GM12878 (cell line): ENCODE measurements at regions not wholly inside any gene's neighbourhood (a gene's known extent, or its start where the extent isn't known, plus 50 kb on each side); places are given as distances from the start of the nearest gene placed in this dataset.
A peak's percentile ranks its signal among the peaks of the same experiment; 100 is the strongest.

Source experiments
- ATAC-seq: fragments of 200-7000 bp; cut with Tn5 transposase; 3 replicates; pipeline ENCODE4 v1.9.1; 2020; ENCODE audit warnings: mild to moderate bottlenecking, moderate library complexity
- BruUV-seq: library from RNA; stranded (reverse); fragments of 400-500 nt; replicated peaks from 2 replicates; lab custom pipeline; 2021; lab: Mats Ljungman, UMichigan
- CTCF ChIA-PET: fragments of 300-600 bp; sonication (Branson Sonifier 250); formaldehyde crosslinking; extraction: SDS; loops from one replicate; lab custom pipeline; 2021; ENCODE audit warnings: inconsistent platforms; lab: Yijun Ruan, JAX
- POLR2A ChIA-PET: fragments of 350-600 bp; formaldehyde crosslinking; extraction: SDS; loops from one replicate; lab custom pipeline; 2021; ENCODE audit warnings: inconsistent platforms; lab: Charles Lee
- RAD21 ChIA-PET: fragments of 300-600 bp; sonication (Branson Sonifier 250); formaldehyde crosslinking; loops from one replicate; lab custom pipeline; 2023; ENCODE audit warnings: antibody characterized with exemption; ENCODE audit not compliant: unreplicated experiment; lab: Charles Lee
- SMC1A ChIA-PET: fragments of 300-600 bp; sonication (Branson Sonifier 250); formaldehyde crosslinking; loops from one replicate; lab custom pipeline; 2023; ENCODE audit not compliant: unreplicated experiment, uncharacterized antibody; lab: Charles Lee
- DNase-seq: peaks from one replicate; pipeline ENCODE4 v3.0.0-alpha.2; 2011; ENCODE audit warnings: low read depth, low spot score
- FAIRE-seq: peaks from 3 replicates; lab custom pipeline; 2011; peaks lifted over from hg19 to GRCh38; lab: Jason Lieb, UNC
- H2AFZ ChIP-seq: 2 replicates; pipeline ENCODE4 v1.6.0; 2011; ENCODE audit warnings: low read depth, low read length, control low read depth; ENCODE audit not compliant: control insufficient read depth
- H3K27ac ChIP-seq: 2 replicates; pipeline ENCODE4 v1.5.1; 2011; ENCODE audit warnings: control low read depth; ENCODE audit not compliant: control insufficient read depth, insufficient read depth
- H3K27me3 ChIP-seq, 2 experiments: replicated peaks in 1 of 2; 2 replicates each; pipeline versions ENCODE4 v1.6.0 to v1.6.1; 2011; ENCODE audit warnings: low read length in 1 of 2; ENCODE audit not compliant: control insufficient read depth in 2 of 2, insufficient read depth in 2 of 2
- H3K36me3 ChIP-seq, 2 experiments: 2 replicates each; pipeline ENCODE4 v1.5.1; 2011; ENCODE audit warnings: low read length in 1 of 2; ENCODE audit not compliant: control insufficient read depth in 2 of 2, insufficient read depth in 2 of 2
- H3K4me1 ChIP-seq: 2 replicates; pipeline ENCODE4 v1.6.1; 2011; ENCODE audit warnings: mild to moderate bottlenecking, low read length, moderate library complexity, mixed read lengths; ENCODE audit not compliant: control insufficient read depth, insufficient read depth
- H3K4me2 ChIP-seq: 2 replicates; pipeline ENCODE4 v1.6.0; 2011; ENCODE audit warnings: control low read depth; ENCODE audit not compliant: control insufficient read depth, insufficient read depth
- H3K4me3 ChIP-seq: fragments of 200-600 bp; sonication (generic); 2 replicates; pipeline ENCODE4 v1.5.1; 2016
- H3K79me2 ChIP-seq: 2 replicates; pipeline ENCODE4 v1.6.0; 2011; ENCODE audit warnings: low read length; ENCODE audit not compliant: control insufficient read depth, insufficient read depth
- H3K9ac ChIP-seq: 2 replicates; pipeline ENCODE4 v1.8.0; 2011; ENCODE audit warnings: low read length, control low read depth, mixed read lengths; ENCODE audit not compliant: control insufficient read depth, insufficient read depth
- H3K9me3 ChIP-seq: replicated peaks from 3 replicates; pipeline ENCODE4 v1.5.1; 2011; ENCODE audit warnings: mild to moderate bottlenecking, low read length; ENCODE audit not compliant: control insufficient read depth, insufficient read depth
- H4K20me1 ChIP-seq: 2 replicates; pipeline ENCODE4 v1.6.0; 2011; ENCODE audit not compliant: control insufficient read depth, insufficient read depth
- BACH1 ChIP-seq: fragments of 450-650 bp; IDR thresholded peaks from 2 replicates; pipeline ENCODE4 v1.6.1; 2017; ENCODE audit warnings: mild to moderate bottlenecking, borderline replicate concordance
- CREM ChIP-seq: IDR thresholded peaks from 2 replicates; pipeline ENCODE4 v1.6.1; 2014; ENCODE audit warnings: antibody characterized with exemption, low read depth
- CTCF ChIP-seq, 3 experiments: IDR thresholded peaks in 2 of 3; conservative IDR thresholded peaks in 1 of 3; 2 replicates each; pipeline ENCODE4 v1.5.1; 2011; ENCODE audit warnings: low read depth in 3 of 3, low read length in 3 of 3, mild to moderate bottlenecking in 3 of 3, control low read depth in 2 of 3, moderate library complexity in 2 of 3, inconsistent platforms in 1 of 3, mixed read lengths in 1 of 3; ENCODE audit not compliant: control insufficient read depth in 2 of 3, insufficient read depth in 1 of 3; ENCODE audit errors: extremely low read depth in 1 of 3
- FOXK2 ChIP-seq: fragments of 450-650 bp; IDR thresholded peaks from 2 replicates; pipeline ENCODE4 v1.6.1; 2017; ENCODE audit warnings: mild to moderate bottlenecking, moderate library complexity
- HCFC1 ChIP-seq: fragments of 150-350 bp; IDR thresholded peaks from 2 replicates; pipeline ENCODE4 v1.6.1; 2014; ENCODE audit warnings: low read length
- KLF5 ChIP-seq: fragments of 450-650 bp; IDR thresholded peaks from 2 replicates; pipeline ENCODE4 v1.6.1; 2014; ENCODE audit warnings: mild to moderate bottlenecking; ENCODE audit not compliant: partially characterized antibody
- MEF2B ChIP-seq: fragments of 450-650 bp; IDR thresholded peaks from 2 replicates; pipeline ENCODE4 v1.6.1; 2018; ENCODE audit warnings: mild to moderate bottlenecking, moderate library complexity; ENCODE audit not compliant: partially characterized antibody, poor library complexity, severe bottlenecking
- NFYB ChIP-seq: IDR thresholded peaks from 2 replicates; pipeline ENCODE4 v1.6.1; 2011; ENCODE audit warnings: low read depth, mild to moderate bottlenecking, low read length, improper control_type of control experiment, moderate library complexity; ENCODE audit not compliant: insufficient read depth
- NR2C1 ChIP-seq: fragments of 450-650 bp; IDR thresholded peaks from 2 replicates; pipeline ENCODE4 v1.6.1; 2017; ENCODE audit warnings: antibody characterized with exemption, mild to moderate bottlenecking, moderate library complexity
- PAX5 ChIP-seq: IDR thresholded peaks from 2 replicates; pipeline ENCODE4 v1.6.1; 2011; ENCODE audit warnings: low read depth, low read length, borderline replicate concordance
- POU2F2 ChIP-seq: IDR thresholded peaks from 3 replicates; pipeline ENCODE4 v1.6.1; 2011; ENCODE audit warnings: low read depth, mild to moderate bottlenecking, low read length, borderline replicate concordance
- RAD21 ChIP-seq: IDR thresholded peaks from 2 replicates; pipeline ENCODE4 v1.6.1; 2011; ENCODE audit warnings: mild to moderate bottlenecking, low read depth, low read length, moderate library complexity; ENCODE audit not compliant: insufficient read depth
- RELB ChIP-seq: fragments of 450-650 bp; IDR thresholded peaks from 2 replicates; pipeline ENCODE4 v1.6.1; 2017; ENCODE audit warnings: low read depth, mild to moderate bottlenecking, moderate library complexity
- RUNX3 ChIP-seq: IDR thresholded peaks from 2 replicates; pipeline ENCODE4 v1.6.1; 2012; ENCODE audit warnings: low read length, inconsistent platforms
- SMC3 ChIP-seq: IDR thresholded peaks from 2 replicates; pipeline ENCODE4 v1.6.1; 2011; ENCODE audit warnings: low read length, improper control_type of control experiment, borderline replicate concordance
- SP1 ChIP-seq: IDR thresholded peaks from one replicate; pipeline ENCODE4 v1.6.1; 2011; ENCODE audit warnings: low read depth, low read length
- ZNF217 ChIP-seq: fragments of 450-650 bp; IDR thresholded peaks from 2 replicates; pipeline ENCODE4 v1.6.1; 2017; ENCODE audit warnings: antibody characterized with exemption, mild to moderate bottlenecking
- WGBS: methylation state at CpG from one replicate; pipeline ENCODE4 v1.1.6; 2016; ENCODE audit warnings: low lambda C conversion rate; ENCODE audit not compliant: insufficient replicate concordance, insufficient coverage; ENCODE audit errors: missing lambda C conversion rate; 5-methylcytosine and 5-hydroxymethylcytosine counted together
- in situ Hi-C: fragments of 300-500 bp; cut with MboI; formaldehyde crosslinking; loops from 9 replicates; pipeline ENCODE4 v1.14.3; 2018; ENCODE audit warnings: mixed read lengths
- intact Hi-C: fragments of 100-400 bp; cut with micrococcal nuclease; formaldehyde crosslinking; loops from one replicate; pipeline ENCODE4 v1.14.2; 2022; ENCODE audit not compliant: unreplicated experiment

- RAD21 ChIA-PET: interaction anchor here (0.7 to 2.8 kb wide), 3 partner anchors 200 to 301 kb away, joined by 3 to 8 read pairs (median 3); no protein-coding TSS in a partner anchor
- WGBS: 36% methylated on average over 27 of the region's 28 CpGs
- Histone ChIP-seq H3K9ac (no peak overlapping the region), H3K36me3 (no peaks in the 10 kb centered on the region), H2AFZ (no peak overlapping the region), H3K9me3 (no peaks in the 10 kb centered on the region), H3K27me3 (peaks cover 2 to 3% of the 10 kb centered on the region in 2 experiments), H4K20me1 (no peaks in the 10 kb centered on the region), H3K4me2 (no peak overlapping the region), H3K4me3 (no peak overlapping the region), H3K79me2 (no peaks in the 10 kb centered on the region), H3K4me1 (no peaks in the 10 kb centered on the region), H3K27ac (no peak overlapping the region)
- CTCF ChIA-PET: interaction anchor here (0.8 to 1.6 kb wide), 4 partner anchors 148 to 303 kb away, joined by 4 to 10 read pairs (median 4); no protein-coding TSS in a partner anchor
- FAIRE-seq: no peak
- peak; percentile 72 for ATAC-seq
- SMC1A ChIA-PET: interaction anchor here (0.9 kb wide), 1 partner anchor 301 kb away, joined by 5 read pairs; no protein-coding TSS in a partner anchor
- in situ Hi-C loops (no loop called here), intact Hi-C loops (no loop called here)
- BruUV-seq: no TSS peak
- no peak for DNase-seq
- POLR2A ChIA-PET: no interaction called here
- TF ChIP-seq RELB (no peak), RUNX3 (no peak), CTCF (IDR thresholded peaks at IDR 0.05 in 2 of 3, conservative IDR thresholded peaks at IDR 0.05 in 1 of 3; ENCODE audit: control insufficient read depth in 2 of 3, extremely low read depth in 1 of 3, insufficient read depth in 1 of 3, low read depth in 3 of 3, low read length in 3 of 3) (peak; percentile 48 to 60 (median 54)), CREM (no peak), POU2F2 (no peak), SMC3 (peak; percentile 44; the same call in 1 of the 2 replicates), NR2C1 (no peak), FOXK2 (no peak), ZNF217 (no peak), KLF5 (no peak), HCFC1 (no peak), SP1 (no peak), MEF2B (no peak), RAD21 (peak; percentile 72), NFYB (no peak), BACH1 (no peak), PAX5 (no peak)
These were observed 222.1 kb downstream of the RBFOX3 start for GRCh38 chr17:79388556-79389295.
